ENCODE measurements at regions not wholly inside any gene's neighbourhood (a gene's known extent, or its start where the extent isn't known, plus 50 kb on each side); places are given as distances from the start of the nearest gene placed in this dataset.

DNA sequence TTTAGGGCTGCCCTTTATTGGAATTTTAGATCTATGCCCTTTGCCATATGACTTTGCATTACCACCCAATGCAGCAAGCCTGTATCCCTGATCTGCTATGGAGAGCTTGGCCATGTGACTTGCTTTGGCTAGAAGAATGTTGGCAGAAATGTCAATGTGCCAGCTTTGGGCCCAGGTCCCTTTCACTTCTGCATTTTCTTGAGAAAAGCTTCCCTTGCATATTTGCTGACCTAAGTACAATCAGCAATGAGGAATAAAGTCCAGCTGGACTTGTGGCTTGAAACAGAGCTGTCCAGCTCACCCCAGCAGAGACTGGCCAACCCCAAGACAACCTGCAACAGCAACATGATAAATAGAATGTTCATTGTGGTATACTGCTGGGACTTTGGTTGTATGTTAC lies 135.9 kb downstream of the PAH start:
- no peak for DNase-seq (ENCODE audit: low read depth)
- H3K4me3 ChIP-seq (ENCODE audit: low read depth, low read length) = no peak overlapping the region

DNA sequence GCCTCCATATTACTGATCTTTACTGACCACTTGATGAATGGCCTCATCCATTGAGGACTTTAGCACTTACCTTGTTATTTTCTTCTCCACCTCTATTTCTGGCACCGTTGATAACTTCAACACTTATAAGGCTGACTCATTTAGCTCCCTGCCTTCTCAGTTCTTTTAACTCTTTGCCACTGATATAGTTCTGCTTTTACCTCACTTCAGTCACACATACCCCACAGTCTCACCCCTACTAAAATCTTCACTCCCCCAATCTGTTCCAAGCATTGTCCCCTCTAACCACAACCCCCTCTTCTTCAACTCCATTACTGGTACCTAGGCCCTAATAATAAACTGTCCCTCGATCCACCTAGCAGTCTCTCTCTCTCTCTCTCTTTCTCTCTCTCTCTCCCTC lies 141.0 kb downstream of the PAH start:
- no peak overlapping the region for H3K4me3 ChIP-seq (ENCODE audit: low read depth, low read length)
- no peak for DNase-seq (ENCODE audit: low read depth)

DNA sequence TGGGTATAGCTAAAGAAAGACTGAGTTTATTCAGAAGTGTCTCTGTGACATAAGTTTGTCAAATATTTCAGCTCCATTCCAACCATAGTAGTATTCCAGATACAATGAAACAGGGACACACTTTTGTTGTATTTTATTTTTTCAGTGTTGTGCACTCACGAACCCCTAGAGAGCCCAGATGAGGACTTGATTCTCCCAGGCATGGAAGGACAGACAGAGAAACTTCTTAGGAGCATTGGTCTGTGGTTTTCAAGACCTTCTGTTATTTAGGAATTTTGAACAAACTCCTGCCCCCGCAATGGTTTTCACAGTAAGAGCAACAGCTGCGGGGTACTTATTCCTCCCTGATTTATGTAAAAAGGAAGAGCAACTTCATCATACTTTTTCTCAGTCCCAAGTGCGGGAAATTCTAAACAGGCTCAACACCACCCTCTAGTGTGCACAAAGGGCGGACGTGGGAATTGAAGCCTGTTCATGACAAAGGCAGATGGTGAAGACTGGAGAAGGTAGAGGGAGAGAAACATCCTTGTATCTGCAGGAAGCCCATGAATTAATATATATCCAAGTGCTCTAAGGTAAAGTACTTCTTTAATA lies 147.6 kb downstream of the PAH start:
- DNase-seq (ENCODE audit: low read depth) = peak; percentile 28
- H3K4me3 ChIP-seq (ENCODE audit: low read depth, low read length) = no peak overlapping the region

DNA sequence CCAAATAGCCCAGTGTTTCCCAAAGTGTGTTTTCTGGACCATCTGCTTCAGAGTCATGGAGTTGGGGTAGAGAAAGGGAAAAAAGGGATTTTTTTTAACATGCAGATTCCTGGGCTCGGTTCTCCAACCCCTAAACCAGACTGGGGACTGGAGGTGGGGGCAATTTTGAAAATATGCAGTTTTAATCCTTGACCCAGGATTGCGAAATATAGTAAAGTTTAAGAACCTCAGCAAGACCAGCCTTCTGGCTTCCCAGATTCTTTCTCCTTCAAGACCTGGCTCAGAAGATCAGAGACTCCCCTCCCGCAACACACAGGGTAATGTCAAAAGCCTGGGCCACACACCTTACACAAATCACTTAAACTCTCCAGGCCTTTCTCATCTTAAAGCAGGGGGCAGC lies 150.1 kb downstream of the PAH start:
- DNase-seq (ENCODE audit: low read depth) = no peak
- no peak overlapping the region for H3K4me3 ChIP-seq (ENCODE audit: low read depth, low read length)

DNA sequence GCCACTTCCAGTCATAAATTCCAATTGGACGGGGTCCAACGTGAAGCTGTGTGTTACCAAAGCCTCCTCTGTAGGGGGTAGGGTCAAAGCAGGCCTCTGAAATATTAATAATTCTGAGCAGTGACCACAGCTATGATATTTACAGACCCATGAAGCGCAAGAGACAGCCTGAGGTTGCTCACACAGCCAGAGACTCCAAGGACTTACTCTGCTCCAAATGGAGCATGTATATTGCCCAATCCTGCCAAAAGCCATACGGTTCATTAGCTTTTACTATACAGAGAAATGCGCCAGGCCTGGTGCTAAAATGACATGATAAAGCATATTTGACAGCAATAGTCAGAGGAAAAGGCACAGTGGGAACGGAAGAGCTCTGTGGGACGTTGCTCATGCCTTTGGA lies 151.3 kb downstream of the PAH start:
- H3K4me3 ChIP-seq (ENCODE audit: low read depth, low read length) = no peak overlapping the region
- DNase-seq (ENCODE audit: low read depth) = no peak

DNA sequence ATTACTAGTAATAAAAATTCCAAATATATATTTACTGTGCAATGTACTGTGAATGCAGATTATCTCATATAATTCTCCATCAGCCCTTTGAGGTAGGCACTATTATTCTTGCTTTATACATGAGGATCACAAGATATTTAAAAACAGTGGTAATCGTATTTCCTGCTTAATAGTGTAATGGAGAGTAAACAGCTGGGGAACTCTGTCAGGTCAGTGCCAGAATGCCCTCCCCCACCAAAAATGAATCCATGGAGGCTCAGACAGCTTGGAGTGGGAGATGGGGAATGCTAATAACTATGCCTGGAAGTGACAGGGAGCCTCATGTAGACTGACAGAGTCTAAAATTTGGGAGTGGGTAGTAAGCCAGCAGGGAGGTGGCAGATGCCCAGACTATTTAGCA lies 153.6 kb downstream of the PAH start:
- H3K4me3 ChIP-seq (ENCODE audit: low read depth, low read length) = no peak overlapping the region
- DNase-seq (ENCODE audit: low read depth) = no peak

DNA sequence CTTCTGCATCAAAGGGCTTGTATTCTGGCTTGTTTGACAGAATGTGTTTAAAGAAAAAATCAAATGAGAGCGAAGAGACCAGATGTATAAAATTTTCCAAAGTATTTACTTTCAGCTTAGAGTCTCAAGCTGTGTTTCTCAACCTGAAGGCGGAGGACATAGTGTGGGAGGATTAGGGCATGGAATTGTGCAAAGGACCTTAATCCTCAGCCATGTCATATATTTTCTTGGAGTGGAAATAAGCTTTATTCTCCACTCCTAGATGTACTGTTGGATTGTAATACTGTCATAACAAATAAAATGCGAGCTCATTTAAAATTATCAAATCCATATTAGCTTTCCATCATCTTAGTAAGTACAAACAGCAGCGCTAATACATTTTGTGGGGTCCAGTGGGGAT lies 154.0 kb downstream of the PAH start:
- no peak for DNase-seq (ENCODE audit: low read depth)
- no peak overlapping the region for H3K4me3 ChIP-seq (ENCODE audit: low read depth, low read length)

DNA sequence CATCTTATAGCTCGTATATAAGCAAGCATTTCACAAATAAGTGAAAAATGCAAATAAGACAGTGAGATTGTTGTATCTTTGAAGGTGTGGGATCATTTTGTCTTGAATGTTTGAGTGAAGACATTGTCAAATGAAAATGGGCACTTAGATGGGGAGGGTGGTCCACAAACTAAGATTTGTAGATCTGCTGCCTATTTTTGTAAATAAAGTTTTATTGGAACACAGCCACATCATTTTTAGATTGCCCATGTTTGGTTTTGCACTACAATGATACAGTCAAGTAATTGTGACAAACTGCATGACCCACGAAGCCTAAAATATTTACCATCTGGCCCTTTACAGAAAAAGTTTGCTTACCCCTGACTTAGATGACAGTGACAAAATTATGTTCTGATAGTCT lies 156.7 kb downstream of the PAH start:
- DNase-seq (ENCODE audit: low read depth) = no peak
- H3K4me3 ChIP-seq (ENCODE audit: low read depth, low read length) = no peak overlapping the region

DNA sequence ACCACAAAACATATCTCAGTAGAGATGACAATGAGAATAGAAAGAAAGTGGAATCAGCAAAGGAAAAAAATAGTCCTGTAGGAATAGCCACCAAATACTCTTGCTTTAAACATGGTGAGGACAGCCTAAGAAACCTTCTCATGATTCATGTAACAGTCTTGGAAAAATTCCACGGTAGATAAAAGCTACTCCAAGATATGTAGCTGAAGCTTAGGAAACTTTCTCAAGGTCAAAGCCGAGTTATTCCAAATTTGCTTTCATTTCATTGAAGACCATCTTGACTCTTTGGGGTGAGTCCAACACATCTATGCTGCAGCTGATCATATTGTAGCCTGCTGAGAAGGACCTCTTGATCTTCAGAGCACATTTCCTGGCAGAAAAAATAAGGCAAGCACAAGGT lies 157.6 kb downstream of the PAH start:
- no peak overlapping the region for H3K4me3 ChIP-seq (ENCODE audit: low read depth, low read length)
- DNase-seq (ENCODE audit: low read depth) = no peak

DNA sequence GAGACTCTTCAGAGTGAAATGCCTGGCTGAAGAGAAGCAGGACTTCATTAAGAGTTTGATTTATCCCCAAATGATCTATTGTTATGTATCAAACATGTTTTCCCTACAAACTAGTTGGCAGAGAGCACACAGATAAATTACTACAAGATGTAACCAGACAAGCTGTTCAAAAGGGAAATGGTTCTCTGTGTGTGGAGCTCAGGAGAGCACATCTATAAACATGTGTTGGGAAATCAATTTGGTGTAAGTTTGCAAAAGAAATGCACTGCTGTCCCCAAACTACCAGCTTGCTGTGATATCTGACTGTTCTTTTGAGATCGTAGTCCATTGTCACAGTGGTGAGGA lies 159.2 kb downstream of the PAH start:
- DNase-seq (ENCODE audit: low read depth) = no peak
- H3K4me3 ChIP-seq (ENCODE audit: low read depth, low read length) = no peak overlapping the region

DNA sequence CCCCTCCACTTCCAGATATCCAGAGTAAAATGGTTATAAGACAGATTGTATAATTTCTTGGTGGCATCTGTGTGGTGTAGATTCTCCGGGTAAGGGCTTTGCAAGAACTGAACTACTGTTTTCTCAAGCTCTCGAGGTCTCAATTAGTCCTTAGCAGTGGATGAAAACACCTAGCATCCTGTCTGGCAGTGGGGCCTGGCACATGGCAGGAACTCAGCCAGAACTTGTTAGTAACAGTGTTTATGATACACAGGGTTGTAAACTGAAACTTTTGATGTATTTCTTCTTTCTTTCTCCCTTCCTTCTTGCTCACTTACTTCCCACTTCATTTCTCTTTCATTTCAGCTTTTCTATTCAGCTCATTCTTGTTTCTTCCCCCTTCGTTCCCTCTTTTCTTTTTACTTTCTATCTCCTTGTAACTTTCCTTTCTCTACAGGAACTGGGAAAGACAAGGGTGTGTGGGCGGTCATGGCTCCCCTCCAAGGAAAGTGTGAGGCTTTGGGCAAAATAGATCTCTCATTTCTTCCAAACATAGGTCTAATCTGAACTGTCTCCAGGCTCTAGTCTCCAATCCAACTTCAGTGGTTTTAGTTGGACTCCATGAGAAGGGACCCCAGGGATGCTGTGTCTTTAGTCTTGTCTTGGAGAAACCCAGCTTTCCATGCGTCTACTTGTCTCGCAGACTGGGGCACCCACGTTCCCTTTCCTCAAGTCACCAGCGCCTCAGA lies 159.7 kb downstream of the PAH start:
- DNase-seq (ENCODE audit: low read depth) = no peak
- H3K4me3 ChIP-seq (ENCODE audit: low read depth, low read length) = no peak overlapping the region

DNA sequence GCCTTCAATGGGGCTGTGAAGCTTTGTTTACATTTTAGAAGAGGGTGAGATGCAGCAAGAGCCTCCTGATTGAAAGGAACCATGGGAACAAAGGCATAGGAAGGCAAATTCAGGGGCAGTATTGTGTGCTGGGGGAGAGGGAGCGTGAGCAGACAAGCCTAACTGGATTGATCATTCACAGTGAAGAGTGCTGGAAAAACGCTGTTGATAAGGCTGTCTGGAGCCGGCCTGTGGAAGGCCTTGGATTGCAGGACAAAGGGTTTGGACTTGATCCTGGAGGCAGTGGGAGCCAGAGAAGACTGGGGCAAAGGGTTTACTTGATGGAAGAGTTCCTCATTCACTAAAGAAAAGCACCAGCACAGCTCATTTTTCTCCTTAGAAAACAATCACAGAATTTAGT lies 160.5 kb downstream of the PAH start:
- no peak for DNase-seq (ENCODE audit: low read depth)
- H3K4me3 ChIP-seq (ENCODE audit: low read depth, low read length) = no peak overlapping the region

DNA sequence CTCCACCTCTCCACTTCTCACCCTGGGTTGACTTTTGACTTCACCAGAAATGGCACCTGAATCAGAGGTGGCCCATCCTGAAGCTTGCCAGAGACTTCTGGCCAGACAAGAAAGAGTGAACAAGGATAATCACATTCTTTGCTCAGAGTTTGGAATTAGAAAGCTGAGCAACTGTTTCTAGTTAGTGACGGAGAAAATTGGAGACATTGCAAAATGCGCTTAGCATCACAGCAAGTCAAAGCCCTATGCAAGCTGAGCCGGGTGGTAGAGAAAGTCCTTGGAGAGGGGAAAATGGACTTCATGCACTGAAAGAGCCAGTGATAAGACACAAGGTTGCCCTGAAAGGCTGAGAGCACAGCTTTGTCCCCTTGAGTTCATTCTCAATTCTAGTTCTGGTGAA lies 161.8 kb downstream of the PAH start:
- no peak for DNase-seq (ENCODE audit: low read depth)
- H3K4me3 ChIP-seq (ENCODE audit: low read depth, low read length) = no peak overlapping the region

DNA sequence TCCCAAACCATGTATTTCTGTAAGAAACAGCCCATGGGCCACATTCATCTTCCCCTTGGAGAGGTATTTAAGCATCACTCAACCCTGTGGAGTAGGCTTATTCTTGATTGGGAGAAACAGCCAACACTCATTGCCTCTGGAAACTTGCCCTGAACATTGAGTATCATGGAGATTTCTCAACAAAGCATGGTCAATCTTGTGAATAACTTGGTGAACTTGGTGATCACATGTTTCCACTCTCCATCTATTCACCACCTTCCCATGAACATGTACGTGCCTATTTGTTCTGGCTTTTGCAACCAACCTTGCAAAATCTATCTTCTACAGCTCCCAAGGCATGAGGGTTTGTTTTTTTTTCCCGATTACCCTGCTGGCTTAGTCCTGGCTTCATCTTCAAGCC lies 163.2 kb downstream of the PAH start:
- no peak for DNase-seq (ENCODE audit: low read depth)
- no peak overlapping the region for H3K4me3 ChIP-seq (ENCODE audit: low read depth, low read length)

DNA sequence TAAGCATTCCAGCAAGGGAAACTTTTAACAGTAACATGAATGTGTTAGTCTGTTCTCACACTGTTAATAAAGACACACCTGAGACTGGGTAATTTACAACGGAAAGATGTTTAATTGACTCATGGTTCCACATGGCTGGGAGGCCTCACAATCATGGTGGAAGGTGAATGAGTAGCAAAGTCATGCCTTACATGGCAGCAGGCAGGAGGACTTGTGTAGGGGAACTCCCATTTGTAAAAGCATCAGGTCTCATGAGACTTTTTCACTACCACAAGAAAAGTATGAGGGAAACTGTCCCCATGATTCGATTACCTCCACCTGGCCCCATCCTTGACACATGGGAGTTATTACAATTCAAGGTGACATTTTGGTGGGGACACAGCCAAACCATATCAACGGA lies 168.3 kb downstream of the PAH start:
- no peak for DNase-seq (ENCODE audit: low read depth)

DNA sequence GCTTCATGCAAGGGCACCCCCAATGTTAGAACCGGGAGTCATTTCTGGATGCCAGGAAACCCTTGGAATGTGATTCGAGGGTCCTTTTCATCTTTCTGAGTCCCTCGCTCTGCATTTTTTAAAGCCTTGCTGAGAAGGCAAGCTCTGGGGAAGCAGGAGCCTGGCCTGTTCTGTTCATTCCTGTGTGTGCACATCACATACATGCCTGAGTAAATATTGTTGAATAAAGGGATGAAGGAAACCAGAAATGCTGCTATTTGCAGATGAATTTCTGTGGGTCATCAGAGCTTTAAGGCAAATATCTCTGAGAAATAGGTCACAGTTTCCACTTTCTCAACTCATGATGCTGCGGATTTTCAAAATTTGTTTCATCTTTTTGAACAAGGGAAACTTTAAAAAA lies 170.1 kb downstream of the PAH start:
- no peak overlapping the region for H3K4me3 ChIP-seq (ENCODE audit: low read depth, low read length)
- DNase-seq (ENCODE audit: low read depth) = no peak

More for the DNA sequence above, 168.3 kb downstream of the PAH start:
- no peak overlapping the region for H3K4me3 ChIP-seq (ENCODE audit: low read depth, low read length)

DNA sequence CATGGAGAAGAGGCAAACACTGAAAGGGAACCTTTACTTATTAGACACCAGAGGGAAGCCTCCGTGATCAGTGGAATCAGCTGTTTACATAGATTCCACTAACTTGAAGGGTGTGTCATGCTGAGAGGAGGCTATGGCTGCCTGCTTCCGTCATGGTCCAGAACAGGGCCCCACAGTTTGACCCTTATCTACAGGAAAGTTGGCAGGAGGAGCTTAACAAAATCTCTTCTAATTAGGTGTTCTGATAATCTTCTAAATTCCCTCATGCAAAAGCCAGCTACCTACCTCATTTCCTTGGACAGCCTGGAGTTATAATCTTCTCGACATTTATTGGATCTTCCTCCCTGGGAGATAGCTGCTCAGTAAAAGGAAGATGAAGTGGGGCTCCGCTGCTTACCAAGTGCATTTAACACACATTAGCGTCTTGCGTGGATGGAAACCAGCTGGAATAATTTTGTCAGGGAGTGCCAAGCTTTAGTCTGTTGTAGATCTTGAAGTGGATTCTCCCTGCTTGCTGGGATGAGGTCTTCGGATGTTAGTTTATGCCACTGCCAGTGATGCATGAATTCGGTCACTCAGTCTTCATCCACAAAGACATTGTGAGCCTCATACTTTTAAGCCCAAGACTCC lies 171.0 kb downstream of the PAH start:
- no peak for DNase-seq (ENCODE audit: low read depth)
- no peak overlapping the region for H3K4me3 ChIP-seq (ENCODE audit: low read depth, low read length)

DNA sequence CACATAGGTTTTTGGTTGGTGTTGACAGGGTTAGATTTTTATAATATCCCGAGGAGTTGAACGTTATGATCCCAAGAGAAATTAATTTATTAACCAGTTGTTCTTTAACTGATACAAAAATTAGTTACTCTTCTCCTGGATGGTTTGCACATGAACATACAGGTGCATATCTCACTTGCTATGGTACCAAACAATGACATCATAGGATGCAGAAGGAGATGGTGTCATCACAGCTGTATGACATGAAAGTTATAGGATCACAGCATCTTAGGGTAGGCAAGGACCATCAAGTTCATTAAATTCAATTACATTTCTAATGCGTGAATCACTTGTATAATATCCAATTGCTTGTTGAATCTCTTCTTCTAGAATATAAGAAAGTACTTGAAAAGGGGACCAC lies 175.8 kb downstream of the PAH start:
- no peak for DNase-seq (ENCODE audit: low read depth)
- H3K4me3 ChIP-seq (ENCODE audit: low read depth, low read length) = no peak overlapping the region

DNA sequence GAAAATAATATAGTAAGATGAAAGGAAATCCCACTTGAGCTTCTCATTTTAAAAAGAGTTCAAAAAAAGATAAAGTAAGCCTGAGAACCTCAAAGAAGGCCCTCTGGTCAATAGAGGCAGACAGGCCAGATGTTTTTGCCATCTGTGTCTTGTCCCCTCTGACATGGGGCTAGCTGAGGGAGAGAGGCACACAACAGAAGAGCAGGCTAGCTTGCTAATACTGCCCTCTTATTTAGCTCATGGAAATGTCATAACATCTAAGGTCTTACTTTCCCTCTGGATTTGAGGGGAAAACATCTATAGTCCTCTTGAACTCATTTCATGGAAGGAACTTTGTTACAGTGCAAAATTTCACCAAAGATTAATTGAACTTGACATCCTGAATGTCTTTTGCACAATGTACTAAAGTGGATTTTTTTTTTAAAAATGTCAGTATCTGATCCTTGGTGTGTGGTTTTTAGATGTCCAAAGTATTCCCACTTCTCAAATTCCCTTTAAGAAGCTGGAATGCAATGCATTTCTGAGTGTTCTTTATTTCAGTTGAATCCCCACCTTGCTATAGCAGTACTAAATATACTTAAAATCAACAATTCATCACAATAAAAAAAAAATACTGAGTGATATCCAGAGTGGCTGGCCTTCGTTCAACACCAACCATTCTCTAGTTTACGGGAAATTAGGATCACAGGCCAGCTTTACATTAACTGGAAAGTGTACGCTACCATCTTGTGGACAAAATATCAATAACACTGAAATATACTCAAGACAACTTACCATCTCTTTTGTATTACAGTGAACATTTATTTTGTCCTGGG lies 176.7 kb downstream of the PAH start:
- DNase-seq (ENCODE audit: low read depth) = no peak

DNA sequence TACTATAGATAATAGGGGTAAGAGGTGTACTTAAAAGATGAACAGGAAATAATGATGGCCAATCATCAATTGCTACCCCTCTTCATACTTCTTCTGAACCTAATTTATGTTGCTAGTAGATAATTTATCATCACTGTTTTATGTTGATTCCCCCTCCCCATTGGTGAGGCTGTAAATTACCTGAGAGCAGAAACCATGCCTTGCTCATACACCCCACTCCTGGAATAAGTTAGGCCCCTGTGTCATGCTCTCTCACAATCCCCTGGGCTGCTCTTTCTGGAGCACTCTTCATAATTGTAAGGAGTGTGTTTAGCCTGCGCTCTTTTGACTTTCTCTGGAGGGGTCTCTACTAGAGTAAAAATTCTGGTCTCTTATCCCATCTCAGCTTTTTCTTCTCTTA lies 180.7 kb downstream of the PAH start:
- DNase-seq (ENCODE audit: low read depth) = no peak

More for the DNA sequence above, 176.7 kb downstream of the PAH start:
- H3K4me3 ChIP-seq (ENCODE audit: low read depth, low read length) = no peak overlapping the region

More for the DNA sequence above, 180.7 kb downstream of the PAH start:
- H3K4me3 ChIP-seq (ENCODE audit: low read depth, low read length) = no peak overlapping the region
